ENCODE measurements at regions not wholly inside any gene's neighbourhood (a gene's known extent, or its start where the extent isn't known, plus 50 kb on each side); places are given as distances from the start of the nearest gene placed in this dataset.
"Not testable (repeated sequence)": the region's sequence is repeated elsewhere in the genome, so short reads cannot be mapped to it uniquely, and the experiment has no call there.

- no peak for TF ChIP-seq CTCF (conservative IDR thresholded peaks at IDR 0.05; ENCODE audit: low read depth)
- DNase-seq (ENCODE audit: low spot score), result no peak
- no peak overlapping the region for H3K27ac ChIP-seq
- POLR2A ChIA-PET (ENCODE audit: low non-redundant PET), result no interaction called here
- CTCF ChIA-PET, result no interaction called here
These were observed 142.8 kb downstream of the NECTIN1 start for GRCh38 chr11:119586181-119586580.

GRCh38 chr11:119585043-119585781 is 143.8 kb downstream of the NECTIN1 start:
- ChIA-PET CTCF (no interaction called here), POLR2A (ENCODE audit: low non-redundant PET) (no interaction called here)
- no peak for TF ChIP-seq CTCF (conservative IDR thresholded peaks at IDR 0.05; ENCODE audit: low read depth)
- DNase-seq (ENCODE audit: low spot score), result no peak
- no peak overlapping the region for H3K27ac ChIP-seq

- ChIA-PET CTCF (interaction anchor here (0.5 to 0.8 kb wide), 4 partner anchors 77 to 769 kb away, joined by 3 to 4 read pairs (median 4); partner anchors contain the start of gene POU2F3), POLR2A (ENCODE audit: low non-redundant PET) (no interaction called here)
- no peak overlapping the region for H3K27ac ChIP-seq
- peak; percentile 62 for DNase-seq (ENCODE audit: low spot score)
- no peak for TF ChIP-seq CTCF (conservative IDR thresholded peaks at IDR 0.05; ENCODE audit: low read depth)
These were observed 144.6 kb downstream of the NECTIN1 start for GRCh38 chr11:119584193-119585042.

GRCh38 chr11:119583585-119583984 is 145.4 kb downstream of the NECTIN1 start:
- ChIA-PET CTCF (interaction anchor here (0.6 to 0.7 kb wide), 2 partner anchors 78 to 272 kb away, joined by 3 read pairs; no protein-coding TSS in a partner anchor), POLR2A (ENCODE audit: low non-redundant PET) (no interaction called here)
- no peak for TF ChIP-seq CTCF (conservative IDR thresholded peaks at IDR 0.05; ENCODE audit: low read depth)
- DNase-seq (ENCODE audit: low spot score), result no peak
- H3K27ac ChIP-seq, result no peak overlapping the region

- CTCF ChIA-PET, result interaction anchor here (0.6 kb wide), 1 partner anchor 10 kb away, joined by 6 read pairs; no protein-coding TSS in a partner anchor
- DNase-seq (ENCODE audit: low spot score); POLR2A ChIA-PET (ENCODE audit: low non-redundant PET); H3K27ac ChIP-seq: not testable (repeated sequence)
These were observed 147.6 kb downstream of the NECTIN1 start for GRCh38 chr11:119581396-119581795.

GRCh38 chr11:119580751-119581150 is 148.2 kb downstream of the NECTIN1 start:
- DNase-seq (ENCODE audit: low spot score), result no peak
- CTCF ChIA-PET, result no interaction called here
- no peak for TF ChIP-seq CTCF (conservative IDR thresholded peaks at IDR 0.05; ENCODE audit: low read depth)
- no peak overlapping the region for H3K27ac ChIP-seq
- POLR2A ChIA-PET (ENCODE audit: low non-redundant PET), result no interaction called here
